ENCODE measurements at regions not wholly inside any gene's neighbourhood (a gene's known extent, or its start where the extent isn't known, plus 50 kb on each side); places are given as distances from the start of the nearest gene placed in this dataset.

GRCh38 chr4:187903700-187904099 lies 91.9 kb upstream of the ZFP42 start:
- DNase-seq (ENCODE audit: low spot score) (no peak), FAIRE-seq (no peak), ATAC-seq (no peak)
- Histone ChIP-seq H3K36me3 (replicated peaks in 1 of 2; ENCODE audit: control insufficient read depth in 1 of 2, insufficient read depth in 2 of 2, low read length in 2 of 2) (no peaks in the 10 kb centered on the region), H3K27ac (ENCODE audit: extremely low read length, insufficient read depth, low read length) (no peak overlapping the region), H3K4me3 (replicated peaks in 1 of 3; ENCODE audit: insufficient read depth in 1 of 3, low read depth in 2 of 3, low read length in 3 of 3) (no peak overlapping the region), H4K20me1 (ENCODE audit: insufficient read depth, low read length) (no peaks in the 10 kb centered on the region), H3K4me1 (ENCODE audit: insufficient read depth, low read length) (no peaks in the 10 kb centered on the region), H3K9me3 (ENCODE audit: low read length) (no peaks in the 10 kb centered on the region), H3K9ac (ENCODE audit: insufficient read depth, low read depth, low read length) (no peak overlapping the region), H3K27me3 (ENCODE audit: control insufficient read depth in 1 of 2, insufficient read depth in 2 of 2, low read length in 2 of 2) (no peaks in the 10 kb centered on the region; a peak in 1 of 5 replicates), H3K79me2 (ENCODE audit: insufficient read depth, low read length) (no peaks in the 10 kb centered on the region), H2AFZ (ENCODE audit: low read length) (no peak overlapping the region), H3K4me2 (ENCODE audit: low read depth, low read length) (no peak overlapping the region)
- intact Hi-C loops (cut with micrococcal nuclease; ENCODE audit: unreplicated experiment) (no loop called here), in situ Hi-C loops (cut with HindIII; ENCODE audit: extremely low pct_ligation_motif_present, low pct_unique_long_range_greater_than_20kb) (no loop called here)
- TF ChIP-seq RFXANK (CRISPR knock-in tag; IDR thresholded peaks at IDR 0.05) (no peak), SNAI1 (CRISPR knock-in tag; IDR thresholded peaks at IDR 0.05; ENCODE audit: borderline replicate concordance) (no peak)
- 0% methylated on average over 1 of the region's 1 CpG for WGBS (ENCODE audit: low lambda C conversion rate)
- BruUV-seq (replicated peaks), result no TSS peak
- CTCF ChIA-PET (ENCODE audit: low intra/inter-chr PET ratio, low total read pairs), result no interaction called here
- POLR2A ChIA-PET, result no interaction called here

DNA sequence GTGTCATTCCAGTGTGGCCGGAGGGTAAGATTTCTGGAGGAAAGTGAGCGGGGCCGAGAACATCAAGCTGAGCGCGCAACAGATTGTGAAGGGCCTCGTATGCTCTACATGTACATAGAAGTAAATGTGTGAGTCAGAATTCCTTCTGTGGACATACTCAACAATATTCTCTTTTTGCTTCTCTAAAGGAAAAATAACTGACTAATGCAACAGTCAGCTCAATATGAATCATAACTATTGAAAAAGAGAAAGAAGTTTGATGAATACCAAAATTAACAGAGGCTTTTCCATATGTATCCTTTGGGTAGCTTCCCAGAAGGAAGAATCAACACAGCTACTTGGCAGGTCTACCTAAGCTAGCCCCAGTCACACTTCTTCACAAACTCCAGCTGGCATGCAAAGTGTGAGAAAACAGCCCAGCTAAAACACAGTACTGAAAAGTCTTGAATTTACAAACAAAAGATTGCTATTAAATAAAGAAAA lies 87.5 kb upstream of the ZFP42 start:
- DNase-seq (ENCODE audit: low spot score), result no peak
- H3K79me2 ChIP-seq (ENCODE audit: insufficient read depth, low read length), result no peaks in the 10 kb centered on the region
- H3K9me3 ChIP-seq (ENCODE audit: low read length), result no peaks in the 10 kb centered on the region
- H3K36me3 ChIP-seq (replicated peaks in 1 of 2; ENCODE audit: control insufficient read depth in 1 of 2, insufficient read depth in 2 of 2, low read length in 2 of 2), result no peaks in the 10 kb centered on the region
- H3K27ac ChIP-seq (ENCODE audit: extremely low read length, insufficient read depth, low read length), result no peak overlapping the region
- no peaks in the 10 kb centered on the region for H4K20me1 ChIP-seq (ENCODE audit: insufficient read depth, low read length)
- 50% methylated on average over 6 of the region's 6 CpGs for WGBS (ENCODE audit: low lambda C conversion rate)
- H3K4me1 ChIP-seq (ENCODE audit: insufficient read depth, low read length), result no peaks in the 10 kb centered on the region
- ChIA-PET CTCF (ENCODE audit: low intra/inter-chr PET ratio, low total read pairs) (no interaction called here), POLR2A (no interaction called here)
- in situ Hi-C loops (cut with HindIII; ENCODE audit: extremely low pct_ligation_motif_present, low pct_unique_long_range_greater_than_20kb), result no loop called here
- TF ChIP-seq ELF1 (CRISPR knock-in tag; IDR thresholded peaks at IDR 0.05) (no peak), ZNF773 (CRISPR knock-in tag; IDR thresholded peaks at IDR 0.05; ENCODE audit: borderline replicate concordance) (no peak), ZNF841 (CRISPR knock-in tag; IDR thresholded peaks at IDR 0.05; ENCODE audit: borderline replicate concordance) (no peak), HOXD1 (CRISPR knock-in tag; IDR thresholded peaks at IDR 0.05) (no peak), ZBTB7B (CRISPR knock-in tag; IDR thresholded peaks at IDR 0.05) (no peak), NFE2L1 (CRISPR knock-in tag; IDR thresholded peaks at IDR 0.05; ENCODE audit: borderline replicate concordance) (no peak), MTA1 (CRISPR knock-in tag; IDR thresholded peaks at IDR 0.05; ENCODE audit: borderline replicate concordance) (no peak), ZBTB40 (IDR thresholded peaks at IDR 0.05) (no peak), ZBTB40 (CRISPR knock-in tag; IDR thresholded peaks at IDR 0.05) (no peak)
- FAIRE-seq, result no peak
- no peaks in the 10 kb centered on the region; a peak in 1 of 5 replicates for H3K27me3 ChIP-seq (ENCODE audit: control insufficient read depth in 1 of 2, insufficient read depth in 2 of 2, low read length in 2 of 2)
- intact Hi-C loops (cut with micrococcal nuclease; ENCODE audit: unreplicated experiment), result no loop called here
- no peak overlapping the region for H3K4me2 ChIP-seq (ENCODE audit: low read depth, low read length)
- no peak overlapping the region for H2AFZ ChIP-seq (ENCODE audit: low read length)
- no TSS peak for BruUV-seq (replicated peaks)
- no peak for ATAC-seq
- no peak overlapping the region for H3K4me3 ChIP-seq (replicated peaks in 1 of 3; ENCODE audit: insufficient read depth in 1 of 3, low read depth in 2 of 3, low read length in 3 of 3)
- H3K9ac ChIP-seq (ENCODE audit: insufficient read depth, low read depth, low read length), result no peak overlapping the region
